Stimulated activated CD8-positive, alpha-beta memory T cell treated with anti-CD3 and anti-CD28 coated beads, Interleukin-4, amount 100 ng/mL, for 4 hours (primary cell): ENCODE measurements at regions not wholly inside any gene's neighbourhood (a gene's known extent, or its start where the extent isn't known, plus 50 kb on each side); places are given as distances from the start of the nearest gene placed in this dataset.
"Not testable (repeated sequence)": the region's sequence is repeated elsewhere in the genome, so short reads cannot be mapped to it uniquely, and the experiment has no call there.

ENCODE experiments used
- DNase-seq, 2 donors: peaks; one replicate each; pipeline ENCODE4 v3.0.0-alpha.2; 2020; ENCODE audit warnings: low read depth in 2 of 2, low spot score in 1 of 2

DNA sequence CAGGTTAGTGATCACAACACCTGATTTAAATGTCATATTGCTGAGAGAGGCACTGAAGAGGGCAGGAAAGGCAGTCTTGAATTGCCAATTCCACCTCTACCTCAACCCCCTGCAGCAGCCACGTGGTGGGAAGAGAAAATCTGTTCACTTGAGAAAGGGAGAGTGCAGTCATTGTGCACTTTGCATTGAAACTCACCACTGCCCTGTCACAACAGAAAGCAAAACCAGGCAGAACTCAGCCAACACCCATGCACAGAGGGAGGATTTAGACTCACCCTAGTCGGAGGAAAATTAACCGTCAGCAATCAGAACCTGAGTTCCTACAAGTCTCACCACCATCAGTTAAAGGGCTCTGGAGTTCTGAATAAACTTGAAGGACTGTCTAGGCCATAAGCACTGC lies 1040.2 kb downstream of the HACE1 start:
- no peak for DNase-seq

DNA sequence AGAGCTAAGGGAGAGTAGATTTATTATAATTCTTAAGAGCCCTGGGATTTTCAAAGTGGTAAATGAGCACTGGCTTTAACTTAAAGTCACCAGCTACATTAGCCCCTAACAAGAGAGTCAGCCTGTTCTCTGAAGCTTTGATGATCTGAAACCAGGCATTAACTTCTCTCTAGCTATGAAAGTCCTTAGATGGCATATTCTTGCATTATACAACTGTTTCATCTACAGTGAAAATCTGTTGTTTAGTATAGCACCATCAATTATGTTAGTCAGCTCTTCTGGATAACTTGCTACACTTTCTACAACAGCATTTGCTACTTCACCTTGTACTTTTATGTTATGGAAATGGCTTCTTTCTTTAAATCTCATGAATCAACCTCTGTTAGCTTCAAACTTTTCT lies 1046.7 kb downstream of the HACE1 start:
- DNase-seq = no peak

DNA sequence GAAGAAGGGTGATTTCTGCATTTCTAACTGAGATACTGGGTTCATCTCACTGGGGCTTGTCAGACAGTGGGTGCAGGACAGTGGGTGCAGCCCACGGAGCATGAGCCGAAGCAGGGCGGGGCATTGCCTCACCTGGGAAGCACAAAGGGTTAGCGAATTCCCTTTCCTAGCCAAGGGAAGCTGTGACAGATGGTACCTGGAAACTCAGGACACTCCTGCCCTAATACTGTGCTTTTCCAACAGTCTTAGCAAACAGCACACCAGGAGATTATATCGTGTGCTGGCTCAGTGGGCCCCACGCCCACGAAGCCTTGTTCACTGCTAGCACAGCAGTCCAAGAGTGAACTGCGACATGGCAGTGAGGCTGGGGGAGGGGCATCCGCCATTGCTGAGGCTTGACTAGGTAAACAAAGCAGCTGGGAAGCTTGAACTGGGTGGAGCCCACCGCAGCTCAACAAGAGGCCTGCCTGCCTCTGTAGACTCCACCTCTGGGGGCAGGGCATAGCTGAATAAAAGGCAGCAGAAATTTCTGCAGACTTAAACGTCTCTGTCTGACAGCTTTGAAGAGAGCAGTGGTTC lies 1057.7 kb downstream of the HACE1 start:
- not testable (repeated sequence) for DNase-seq

DNA sequence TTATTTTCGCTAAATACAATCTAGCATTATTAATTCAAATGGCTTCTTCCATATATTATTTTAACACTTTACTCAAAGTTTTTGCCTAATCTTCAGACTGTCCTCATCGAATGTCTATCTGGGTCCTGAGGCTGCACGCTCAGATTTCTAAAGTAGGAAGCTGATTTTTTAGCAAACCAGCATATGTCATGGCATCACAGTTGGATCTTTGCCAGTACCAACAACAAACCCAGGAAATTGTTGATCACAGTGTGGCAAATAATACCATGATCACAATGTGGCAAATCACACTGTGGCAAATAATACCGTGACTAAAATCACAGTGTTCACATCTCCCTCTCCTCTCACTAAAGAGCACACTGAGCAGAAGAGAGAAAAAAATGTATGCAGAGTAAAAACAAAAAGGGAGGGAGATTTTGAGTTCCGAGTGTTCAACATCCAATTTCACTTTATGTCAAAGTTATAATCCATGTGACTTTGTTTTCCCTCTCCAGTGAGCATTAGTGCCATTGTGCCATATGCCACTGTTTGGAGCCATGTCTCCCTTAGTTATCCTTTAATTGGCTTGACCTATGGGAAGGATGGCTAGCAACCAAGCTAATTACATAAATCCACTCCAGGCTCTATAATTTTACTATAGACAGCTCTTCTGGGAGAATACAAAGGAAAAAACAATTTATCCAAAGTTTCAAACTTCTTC lies 1059.6 kb downstream of the HACE1 start:
- DNase-seq = no peak

DNA sequence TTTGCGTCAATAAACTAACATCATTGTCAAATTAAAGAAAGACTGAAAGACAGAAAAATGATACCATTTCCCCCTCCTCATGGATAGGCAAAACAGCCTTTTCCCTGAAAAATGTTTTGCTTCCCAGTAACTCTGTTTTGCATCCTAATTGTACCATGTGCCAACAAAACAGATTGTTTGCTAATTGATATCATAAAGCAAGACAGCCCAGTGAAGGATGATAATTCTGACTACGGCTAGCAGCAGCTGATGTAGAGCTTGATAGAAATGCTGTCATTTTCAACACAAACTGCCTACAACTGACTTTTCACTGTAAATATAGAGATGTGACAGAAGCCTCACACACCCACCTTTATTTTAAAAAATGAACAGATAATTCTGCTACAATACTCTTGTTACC lies 1061.6 kb downstream of the HACE1 start:
- DNase-seq = no peak

DNA sequence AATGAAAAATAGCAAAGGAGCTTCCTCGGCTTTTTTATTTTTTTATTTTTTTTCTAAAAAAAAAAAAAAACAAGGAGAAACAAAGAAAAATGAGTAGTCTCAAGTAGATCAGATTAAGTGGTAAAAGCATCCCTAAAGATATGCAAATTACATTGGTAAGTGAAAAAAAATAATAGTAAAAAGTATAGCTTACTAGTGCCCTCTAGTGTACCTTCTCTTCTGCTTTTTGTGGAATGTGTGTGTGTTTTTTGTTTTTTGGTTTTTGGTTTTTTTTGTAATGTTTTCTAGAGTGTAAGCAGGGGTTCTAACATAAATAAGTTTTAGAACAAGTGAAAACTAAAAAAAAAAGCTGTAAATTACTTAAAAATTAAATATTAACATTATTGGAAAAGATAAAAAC lies 1062.0 kb downstream of the HACE1 start:
- no peak for DNase-seq

DNA sequence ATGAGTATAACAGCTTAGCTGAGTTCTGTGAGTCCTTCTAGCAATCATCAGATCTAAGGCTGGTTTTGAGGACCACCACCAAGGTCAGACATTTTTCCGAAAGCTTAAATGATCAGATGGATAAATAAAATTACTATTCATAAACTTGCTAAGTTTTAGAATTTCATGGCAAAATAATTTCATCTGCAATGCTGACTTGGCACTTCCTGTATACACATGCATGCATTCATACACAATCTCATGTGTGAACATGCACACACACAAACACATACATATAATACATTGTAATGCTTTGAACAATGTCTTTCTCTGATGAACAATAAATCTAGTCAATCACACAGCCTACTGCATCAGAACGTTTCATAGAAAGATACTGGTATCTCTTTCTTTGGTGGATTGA lies 1068.3 kb downstream of the HACE1 start:
- no peak for DNase-seq

DNA sequence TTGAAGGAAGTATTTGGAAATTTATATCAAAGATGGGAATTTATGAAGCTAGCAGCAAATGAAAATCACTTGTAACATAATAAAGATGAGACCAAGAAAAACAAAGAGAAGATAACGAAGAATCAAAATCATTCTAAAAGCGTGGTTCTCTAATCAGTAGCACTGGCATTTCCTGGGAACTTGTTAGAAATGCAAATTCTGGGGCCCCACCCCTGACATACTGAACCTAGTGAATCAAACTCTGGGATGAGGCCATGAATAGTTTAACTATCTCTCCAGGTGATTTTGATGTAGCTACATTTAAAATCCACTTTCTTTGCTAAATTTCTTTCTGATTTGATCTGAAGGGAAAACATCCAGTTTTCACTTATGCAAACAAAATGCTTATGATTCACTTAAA lies 1075.6 kb downstream of the HACE1 start:
- no peak for DNase-seq

DNA sequence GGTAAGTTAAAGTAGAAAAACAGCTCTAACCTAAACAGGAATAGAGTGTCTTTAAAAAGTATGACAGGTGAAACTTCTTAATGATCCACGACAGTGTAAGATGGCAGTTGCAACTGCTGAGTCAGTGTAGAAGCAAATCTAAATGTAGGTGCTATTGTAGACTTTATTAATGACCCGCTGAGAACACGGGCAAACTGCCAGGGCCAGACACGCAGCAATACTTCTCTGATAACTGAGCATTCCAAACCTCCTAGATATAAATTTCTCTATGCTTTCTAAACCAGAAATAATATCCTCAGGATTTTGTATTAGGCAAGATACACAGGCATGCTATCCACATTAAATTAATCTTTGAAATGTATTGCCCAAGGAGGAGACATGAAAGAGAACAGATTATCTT lies 1076.4 kb downstream of the HACE1 start:
- no peak for DNase-seq

DNA sequence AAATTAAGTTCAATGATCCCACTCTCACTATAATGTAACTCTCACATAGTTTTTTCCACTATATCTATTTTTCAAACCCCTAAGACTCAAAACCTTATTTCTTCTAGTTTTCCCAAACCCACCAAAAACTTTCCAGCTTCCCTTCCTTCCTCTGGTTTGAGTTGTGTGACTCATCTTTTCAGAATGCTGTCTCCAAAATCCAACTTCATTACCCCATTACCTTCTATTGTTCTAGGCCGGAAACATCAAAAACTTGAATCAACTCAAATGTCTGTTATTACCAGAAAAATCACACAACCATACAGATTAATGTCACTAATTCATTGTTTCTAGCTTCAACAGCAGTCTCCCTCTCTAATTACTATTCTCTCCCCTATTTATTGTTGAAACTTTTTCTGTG lies 1090.3 kb downstream of the HACE1 start:
- DNase-seq = no peak

DNA sequence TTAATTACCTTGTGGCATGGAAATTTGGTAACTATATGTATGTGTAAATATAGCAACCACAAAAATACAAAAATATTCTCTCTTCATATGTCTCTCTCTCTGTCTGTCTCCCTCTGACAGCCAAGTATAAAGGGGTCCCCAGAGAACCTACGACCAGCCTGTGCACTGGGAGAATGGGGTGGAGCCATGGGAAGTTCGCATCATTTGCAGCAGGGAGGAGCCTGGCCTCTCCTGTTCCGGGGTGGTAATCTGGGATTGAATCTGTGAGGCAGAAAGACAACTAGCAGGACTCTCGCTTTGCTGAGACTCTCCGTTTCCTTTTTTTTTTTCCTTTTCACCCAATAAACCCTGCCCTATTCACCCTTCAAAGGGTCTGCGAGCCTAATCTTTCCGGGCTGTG lies 1109.1 kb downstream of the HACE1 start:
- DNase-seq = no peak

DNA sequence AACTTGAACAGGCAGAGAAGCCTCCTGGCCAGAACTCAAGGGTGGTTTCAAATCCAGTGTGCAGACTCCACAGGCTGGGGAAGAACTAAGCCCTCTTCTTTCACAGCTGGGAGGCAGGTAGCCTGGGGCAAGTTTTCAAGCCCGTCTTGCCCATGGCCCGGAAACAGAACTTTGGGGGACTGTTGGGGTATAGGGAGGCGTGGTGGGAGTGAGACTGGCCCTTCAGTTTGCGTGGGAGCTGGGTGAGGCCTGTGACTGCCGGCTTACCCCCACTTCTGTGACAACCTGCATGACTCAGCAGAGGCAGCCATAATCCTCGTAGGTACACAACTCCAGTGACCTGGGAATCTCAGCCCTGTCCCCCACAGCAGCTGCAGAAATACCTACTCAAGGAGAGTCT lies 1125.7 kb downstream of the HACE1 start:
- DNase-seq = no peak

DNA sequence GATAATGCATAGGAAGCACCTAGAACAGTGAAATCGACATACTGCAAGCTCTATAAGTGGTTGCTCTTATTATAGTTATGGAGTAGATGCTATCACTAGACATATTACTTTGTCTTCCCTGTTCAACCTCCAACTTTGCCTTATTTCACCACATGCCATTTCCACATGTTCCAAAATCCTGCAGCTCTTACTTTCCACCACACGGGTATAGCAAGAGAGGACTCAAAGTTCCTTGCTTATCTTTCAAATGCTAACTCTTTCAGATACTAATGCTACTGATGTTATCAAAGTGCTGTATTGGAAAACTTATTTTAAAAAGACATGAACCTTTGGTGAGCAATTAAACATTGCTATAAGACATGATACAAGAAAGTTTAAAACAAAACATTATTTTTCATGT lies 1130.1 kb downstream of the HACE1 start:
- DNase-seq = no peak

DNA sequence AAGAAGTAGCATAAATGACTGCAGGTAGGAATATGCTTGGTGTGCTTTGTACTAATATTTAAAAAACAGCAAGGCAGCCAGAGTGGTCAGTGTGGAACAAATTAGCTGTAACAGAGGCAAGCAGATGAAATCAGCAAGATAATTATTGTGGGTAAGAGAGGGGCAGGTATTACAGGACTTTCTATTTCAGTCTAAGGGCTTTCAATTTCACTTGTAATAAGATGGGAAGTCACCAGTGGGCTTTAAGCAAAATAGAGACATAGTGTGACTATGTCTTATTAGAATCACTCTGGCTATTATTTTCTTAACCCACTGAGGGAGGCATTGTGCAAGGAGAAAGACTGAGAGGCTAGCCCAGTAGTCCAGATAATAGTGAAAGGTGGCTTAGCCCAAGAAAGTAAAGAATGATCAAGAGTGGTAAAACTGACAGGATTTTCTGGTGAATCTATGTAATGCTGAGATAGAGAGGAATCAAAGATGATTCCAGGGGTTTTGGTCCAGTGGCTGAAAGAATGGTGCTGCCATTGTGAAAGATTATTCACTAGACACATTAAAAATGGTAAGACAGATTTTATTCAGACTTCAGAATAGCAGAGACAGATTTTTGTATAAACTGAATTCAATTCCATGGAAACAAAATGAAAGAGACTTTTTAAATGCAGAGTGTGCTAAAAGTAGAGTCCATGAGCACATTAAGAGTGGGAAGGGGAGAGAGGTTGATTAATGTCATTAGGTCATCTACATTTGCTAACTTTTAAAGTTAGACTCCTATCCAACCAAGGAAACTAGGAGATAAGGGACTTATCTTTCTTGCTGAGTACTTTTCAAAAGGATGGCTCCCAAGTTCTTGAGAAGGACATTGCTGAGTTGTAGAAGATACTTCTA lies 1136.0 kb downstream of the HACE1 start:
- no peak for DNase-seq

DNA sequence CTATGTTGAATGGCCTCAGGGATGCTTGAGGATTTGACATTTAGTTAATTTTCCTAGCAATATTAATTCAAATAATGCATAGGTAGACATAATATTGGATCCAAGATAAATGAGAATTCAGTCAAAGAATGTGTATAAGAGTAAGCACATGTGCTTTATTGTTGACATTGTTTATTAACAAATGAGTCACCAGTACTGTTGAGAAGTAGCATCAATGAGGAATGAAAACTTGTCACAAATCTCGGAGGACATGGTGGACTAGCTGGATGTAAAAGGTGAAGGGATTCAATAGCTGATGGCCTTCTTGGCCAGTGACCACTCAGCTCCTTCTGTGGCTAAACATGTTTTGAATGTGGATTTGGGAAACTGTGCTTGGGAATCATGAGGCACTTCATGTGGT lies 1137.0 kb downstream of the HACE1 start:
- no peak for DNase-seq

DNA sequence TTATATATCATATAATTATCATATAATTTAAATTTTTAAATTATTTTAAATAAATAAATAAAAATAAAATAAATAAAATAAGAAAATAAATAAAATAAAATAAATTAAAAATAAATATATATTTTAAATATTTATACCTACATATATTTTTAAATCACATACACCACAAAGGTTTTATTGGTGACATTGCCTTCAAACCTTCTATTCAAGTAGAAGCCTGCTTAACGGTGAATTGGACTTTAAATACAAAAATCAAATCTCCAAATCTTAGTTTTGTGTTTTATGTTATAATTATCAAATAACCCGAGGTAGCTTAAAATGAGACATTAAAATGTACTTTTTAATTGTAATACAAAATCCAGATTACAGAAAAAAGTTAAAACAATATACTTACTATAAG lies 1137.8 kb downstream of the HACE1 start:
- no peak for DNase-seq

DNA sequence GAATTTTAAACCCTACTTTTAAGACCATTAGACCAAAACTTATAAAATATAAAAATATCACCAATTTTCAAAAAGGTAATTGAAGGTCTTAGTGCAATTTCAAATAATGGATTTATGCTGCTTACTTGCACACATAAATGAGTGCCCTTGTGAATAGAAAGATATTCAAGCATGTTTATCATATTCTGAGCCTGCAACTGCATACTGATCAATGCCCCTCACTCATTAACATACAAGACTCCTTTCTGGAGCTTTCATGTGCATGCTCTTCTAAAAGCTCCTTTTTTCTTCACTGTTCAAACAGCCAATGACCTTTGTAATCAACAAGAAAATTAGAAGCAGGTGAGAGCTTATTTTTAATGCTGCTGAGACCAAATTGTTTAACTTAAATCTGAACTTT lies 1139.3 kb downstream of the HACE1 start:
- DNase-seq = no peak

DNA sequence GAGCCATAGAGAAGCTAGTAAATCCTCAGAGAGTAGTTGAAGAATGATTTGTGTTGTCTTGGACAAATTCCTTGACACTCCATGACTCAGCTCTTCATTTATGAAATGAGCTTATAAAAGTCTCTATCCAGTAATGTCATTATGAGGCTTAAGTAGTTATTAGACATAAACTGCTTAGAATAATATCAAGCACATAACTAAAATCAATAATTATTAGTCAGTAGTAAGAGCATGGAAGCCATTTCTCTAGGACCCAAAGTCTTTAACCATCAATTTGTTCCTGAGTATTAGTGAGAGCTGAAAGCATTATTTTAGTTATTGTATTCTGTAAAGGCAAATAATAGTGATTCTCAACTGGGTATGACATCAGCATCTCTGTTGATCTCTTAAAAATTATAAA lies 1140.2 kb downstream of the HACE1 start:
- no peak for DNase-seq

DNA sequence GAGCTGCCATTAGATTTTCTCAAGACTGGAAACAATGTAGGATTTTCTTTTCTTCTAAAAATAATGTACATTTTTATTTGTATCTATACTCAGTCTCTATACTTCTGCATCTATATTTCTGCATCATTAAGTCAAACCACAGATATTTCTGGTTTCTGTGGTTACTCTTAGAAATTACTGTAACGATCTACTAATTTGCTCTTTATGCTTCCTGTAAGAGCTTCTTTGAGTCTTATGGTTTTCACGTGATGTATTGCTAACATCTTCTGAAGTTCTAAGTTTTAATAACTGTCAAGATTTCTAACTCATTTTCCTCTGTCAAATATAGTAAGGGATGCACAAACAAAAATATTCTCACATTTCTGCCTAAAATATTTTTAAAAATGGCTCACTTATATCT lies 1144.5 kb downstream of the HACE1 start:
- DNase-seq = no peak

DNA sequence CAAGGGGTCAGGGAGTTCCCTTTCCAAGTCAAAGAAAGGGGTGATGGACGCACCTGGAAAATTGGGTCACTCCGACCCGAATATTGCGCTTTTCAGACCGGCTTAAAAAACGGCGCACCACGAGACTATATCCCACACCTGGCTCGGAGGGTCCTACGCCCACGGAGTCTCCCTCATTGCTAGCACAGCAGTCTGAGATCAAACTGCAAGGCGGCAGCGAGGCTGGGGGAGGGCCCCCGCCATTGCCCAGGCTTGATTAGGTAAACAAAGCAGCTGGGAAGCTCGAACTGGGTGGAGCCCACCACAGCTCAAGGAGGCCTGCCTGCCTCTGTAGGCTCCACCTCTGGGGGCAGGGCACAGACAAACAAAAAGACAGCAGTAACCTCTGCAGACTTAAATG lies 1150.5 kb downstream of the HACE1 start:
- not testable (repeated sequence) for DNase-seq

DNA sequence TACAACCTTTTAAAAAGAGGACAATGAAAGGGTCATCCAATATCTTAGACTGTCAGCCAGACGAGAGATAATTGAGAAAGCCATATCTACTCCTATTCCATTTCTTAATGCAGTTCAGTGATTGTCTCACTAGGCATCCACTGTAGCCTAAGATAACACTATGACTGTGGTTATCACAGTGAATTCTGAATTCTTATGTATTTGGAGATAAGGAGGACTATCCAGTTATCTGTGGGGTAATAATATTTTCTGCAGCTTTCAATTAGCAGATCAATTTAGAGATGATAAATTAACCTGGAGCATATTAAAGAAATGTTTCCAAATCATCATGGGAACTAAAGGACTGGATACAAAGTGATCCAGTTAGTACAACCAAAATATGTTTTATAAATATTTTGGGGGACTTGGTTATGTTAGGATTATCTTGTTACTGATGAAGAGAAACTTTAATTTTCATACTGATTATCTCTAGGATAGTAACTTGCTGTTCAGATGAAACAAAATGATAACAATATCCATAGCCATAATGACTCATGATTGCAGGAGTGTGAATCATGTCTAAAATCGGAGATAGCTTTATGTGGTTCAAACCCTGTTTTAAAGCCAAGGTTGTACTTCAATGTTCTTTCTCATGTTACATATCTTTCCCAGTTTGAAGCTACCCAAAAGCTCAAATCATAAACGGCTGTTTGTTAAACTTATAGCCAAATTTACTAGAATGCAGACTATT lies 1152.0 kb downstream of the HACE1 start:
- no peak for DNase-seq

DNA sequence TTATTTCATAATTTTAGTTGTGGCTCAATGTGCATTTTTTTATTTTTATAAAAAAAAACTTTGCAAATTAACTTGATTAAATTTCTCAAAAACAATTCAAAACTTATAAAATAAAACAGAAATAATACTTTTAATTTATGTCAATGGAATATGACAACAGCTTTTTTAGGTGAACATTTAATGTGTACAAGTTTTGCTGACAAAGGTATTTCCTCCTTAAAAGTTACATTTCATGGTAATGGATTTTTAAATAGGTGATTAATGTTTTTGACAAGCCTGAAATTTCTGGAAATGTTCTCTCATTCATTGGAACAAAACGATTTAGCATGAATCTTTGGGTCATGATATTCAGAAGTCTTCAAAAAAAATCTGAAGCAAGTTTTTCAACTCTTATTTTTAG lies 1160.0 kb downstream of the HACE1 start:
- no peak for DNase-seq
